ENCODE measurements at regions not wholly inside any gene's neighbourhood (a gene's known extent, or its start where the extent isn't known, plus 50 kb on each side); places are given as distances from the start of the nearest gene placed in this dataset.

- H3K36me3 ChIP-seq (ENCODE audit: insufficient read depth, low read length): no peaks in the 10 kb centered on the region
- no peak for TF ChIP-seq CTCF (IDR thresholded peaks at IDR 0.05; ENCODE audit: extremely low read depth, low read depth, low read length)
- DNase-seq (ENCODE audit: insufficient read length, low spot score, missing footprints): no peak
These were observed 309.8 kb upstream of the N4BP1 start for GRCh38 chr16:48919791-48920190.

GRCh38 chr16:48918520-48919258, 308.7 kb upstream of the N4BP1 start:
- H4K20me1 ChIP-seq (ENCODE audit: insufficient read depth, low read length): no peaks in the 10 kb centered on the region
- no peaks in the 10 kb centered on the region for H3K4me1 ChIP-seq (ENCODE audit: insufficient read depth, low read length)
- H3K79me2 ChIP-seq (ENCODE audit: insufficient read depth, low read length): no peaks in the 10 kb centered on the region
- H3K27ac ChIP-seq (ENCODE audit: low read depth, low read length): no peak overlapping the region
- H3K4me2 ChIP-seq (ENCODE audit: insufficient read depth, low read length): no peak overlapping the region
- H2AFZ ChIP-seq (ENCODE audit: low read length): no peak overlapping the region
- no peaks in the 10 kb centered on the region for H3K27me3 ChIP-seq (ENCODE audit: insufficient read depth, low read length)
- TF ChIP-seq CTCF (IDR thresholded peaks at IDR 0.05; ENCODE audit: extremely low read depth, low read depth, low read length): no peak
- no peaks in the 10 kb centered on the region for H3K9me3 ChIP-seq (ENCODE audit: low read depth, low read length)
- H3K36me3 ChIP-seq (ENCODE audit: insufficient read depth, low read length): no peaks in the 10 kb centered on the region
- no peak overlapping the region for H3K4me3 ChIP-seq (ENCODE audit: insufficient read depth, low read length)
- DNase-seq (ENCODE audit: insufficient read length, low spot score, missing footprints): no peak

More at GRCh38 chr16:48919791-48920190, 309.8 kb upstream of the N4BP1 start:
- no peaks in the 10 kb centered on the region for H3K79me2 ChIP-seq (ENCODE audit: insufficient read depth, low read length)
- no peak overlapping the region for H3K4me3 ChIP-seq (ENCODE audit: insufficient read depth, low read length)
- no peaks in the 10 kb centered on the region for H3K4me1 ChIP-seq (ENCODE audit: insufficient read depth, low read length)
- H3K27ac ChIP-seq (ENCODE audit: low read depth, low read length): no peak overlapping the region
- H3K9me3 ChIP-seq (ENCODE audit: low read depth, low read length): no peaks in the 10 kb centered on the region
- no peak overlapping the region for H2AFZ ChIP-seq (ENCODE audit: low read length)
- no peaks in the 10 kb centered on the region for H4K20me1 ChIP-seq (ENCODE audit: insufficient read depth, low read length)
- H3K4me2 ChIP-seq (ENCODE audit: insufficient read depth, low read length): no peak overlapping the region
- H3K27me3 ChIP-seq (ENCODE audit: insufficient read depth, low read length): no peaks in the 10 kb centered on the region

GRCh38 chr16:48916566-48916965, 306.6 kb upstream of the N4BP1 start:
- no peak for DNase-seq (ENCODE audit: insufficient read length, low spot score, missing footprints)
- Histone ChIP-seq H3K27me3 (ENCODE audit: insufficient read depth, low read length) (no peaks in the 10 kb centered on the region), H3K36me3 (ENCODE audit: insufficient read depth, low read length) (no peaks in the 10 kb centered on the region), H3K4me3 (ENCODE audit: insufficient read depth, low read length) (no peak overlapping the region), H3K4me2 (ENCODE audit: insufficient read depth, low read length) (no peak overlapping the region), H3K79me2 (ENCODE audit: insufficient read depth, low read length) (no peaks in the 10 kb centered on the region), H2AFZ (ENCODE audit: low read length) (no peak overlapping the region), H4K20me1 (ENCODE audit: insufficient read depth, low read length) (no peaks in the 10 kb centered on the region), H3K9me3 (ENCODE audit: low read depth, low read length) (no peaks in the 10 kb centered on the region), H3K27ac (ENCODE audit: low read depth, low read length) (no peak overlapping the region), H3K4me1 (ENCODE audit: insufficient read depth, low read length) (no peaks in the 10 kb centered on the region)
- TF ChIP-seq CTCF (IDR thresholded peaks at IDR 0.05; ENCODE audit: extremely low read depth, low read depth, low read length): no peak

- H2AFZ ChIP-seq (ENCODE audit: low read length): no peak overlapping the region
- no peaks in the 10 kb centered on the region for H4K20me1 ChIP-seq (ENCODE audit: insufficient read depth, low read length)
- no peaks in the 10 kb centered on the region for H3K36me3 ChIP-seq (ENCODE audit: insufficient read depth, low read length)
- no peaks in the 10 kb centered on the region for H3K79me2 ChIP-seq (ENCODE audit: insufficient read depth, low read length)
- H3K9me3 ChIP-seq (ENCODE audit: low read depth, low read length): no peaks in the 10 kb centered on the region
- no peak overlapping the region for H3K27ac ChIP-seq (ENCODE audit: low read depth, low read length)
- no peak overlapping the region for H3K4me3 ChIP-seq (ENCODE audit: insufficient read depth, low read length)
- H3K27me3 ChIP-seq (ENCODE audit: insufficient read depth, low read length): no peaks in the 10 kb centered on the region
- H3K4me2 ChIP-seq (ENCODE audit: insufficient read depth, low read length): no peak overlapping the region
- no peak for TF ChIP-seq CTCF (IDR thresholded peaks at IDR 0.05; ENCODE audit: extremely low read depth, low read depth, low read length)
- no peaks in the 10 kb centered on the region for H3K4me1 ChIP-seq (ENCODE audit: insufficient read depth, low read length)
- no peak for DNase-seq (ENCODE audit: insufficient read length, low spot score, missing footprints)
These were observed 304.1 kb upstream of the N4BP1 start for GRCh38 chr16:48914070-48914469.
